GM21723 (cell line): ENCODE measurements at regions not wholly inside any gene's neighbourhood (a gene's known extent, or its start where the extent isn't known, plus 50 kb on each side); places are given as distances from the start of the nearest gene placed in this dataset.
"Not testable (repeated sequence)": the region's sequence is repeated elsewhere in the genome, so short reads cannot be mapped to it uniquely, and the experiment has no call there.

Source experiments
- ATAC-seq: cut with Tn5 transposase; IDR thresholded peaks from one replicate; pipeline ENCODE4 v1.9.1; 2021; ENCODE audit warnings: mild to moderate bottlenecking, moderate library complexity; ENCODE audit not compliant: unreplicated experiment

DNA sequence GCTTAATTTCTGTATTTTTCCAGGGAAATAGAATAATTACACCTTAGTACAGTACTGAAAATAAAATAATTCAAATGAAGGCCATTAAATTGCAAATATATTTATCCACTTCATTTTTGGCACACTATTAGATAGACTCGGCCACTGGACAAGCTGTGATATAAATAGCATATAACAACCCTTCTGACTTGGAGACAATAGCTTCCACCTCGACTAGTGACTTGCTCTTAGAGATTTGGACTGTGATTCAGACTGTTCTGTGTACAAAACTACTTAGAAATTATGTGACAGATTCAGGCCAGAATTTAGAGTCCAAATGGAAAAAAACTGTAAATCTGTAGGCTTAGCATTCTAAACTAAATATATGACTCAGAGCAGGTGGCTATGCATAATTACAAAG is 949.9 kb downstream of the LRFN5 start:
- ATAC-seq: no peak

DNA sequence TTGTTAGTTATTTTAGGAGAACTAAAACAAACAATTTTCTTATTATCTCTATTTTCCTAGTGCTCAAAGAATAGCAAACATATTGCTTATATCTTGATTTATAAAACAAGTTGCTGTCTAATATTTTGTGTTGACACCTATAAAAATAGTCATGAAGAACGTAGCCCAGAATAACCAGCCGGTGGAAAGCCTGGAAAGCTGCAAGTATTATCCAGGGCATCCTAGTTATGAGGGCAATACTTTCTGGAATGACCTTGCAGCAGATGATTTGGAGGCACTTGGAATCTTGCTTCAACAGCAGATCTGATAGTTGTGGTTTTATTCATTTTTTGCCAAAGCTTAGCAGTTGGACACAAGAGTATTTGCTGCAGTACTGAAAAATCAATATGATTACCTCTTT is 948.7 kb downstream of the LRFN5 start:
- ATAC-seq: no peak

GRCh38 chr14:42554091-42554490 is 947.4 kb downstream of the LRFN5 start:
- no peak for ATAC-seq

DNA sequence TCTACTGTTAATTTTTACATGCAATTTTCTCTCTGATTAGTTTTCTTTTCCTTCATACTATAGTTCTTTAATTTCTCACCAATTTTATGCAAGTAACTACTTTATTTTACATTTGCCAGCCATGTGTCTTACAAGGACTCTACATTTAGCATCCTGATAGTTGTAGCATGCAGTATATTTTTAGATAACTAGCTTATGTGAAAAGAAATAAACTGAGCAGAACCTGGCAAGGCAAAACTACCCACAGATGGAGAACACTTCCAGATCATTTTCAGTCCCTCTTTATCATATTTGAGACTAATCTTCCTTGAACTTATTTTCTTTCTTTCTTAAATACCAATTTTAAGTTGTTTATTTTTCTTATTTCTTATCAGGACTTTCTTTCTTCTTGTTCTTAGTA is 943.6 kb downstream of the LRFN5 start:
- no peak for ATAC-seq

- ATAC-seq: no peak
These were observed 941.7 kb downstream of the LRFN5 start for GRCh38 chr14:42548349-42548748.

GRCh38 chr14:42545636-42546035 is 939.0 kb downstream of the LRFN5 start:
- ATAC-seq: no peak

- ATAC-seq: no peak
These were observed 934.9 kb downstream of the LRFN5 start for GRCh38 chr14:42541535-42542001.

DNA sequence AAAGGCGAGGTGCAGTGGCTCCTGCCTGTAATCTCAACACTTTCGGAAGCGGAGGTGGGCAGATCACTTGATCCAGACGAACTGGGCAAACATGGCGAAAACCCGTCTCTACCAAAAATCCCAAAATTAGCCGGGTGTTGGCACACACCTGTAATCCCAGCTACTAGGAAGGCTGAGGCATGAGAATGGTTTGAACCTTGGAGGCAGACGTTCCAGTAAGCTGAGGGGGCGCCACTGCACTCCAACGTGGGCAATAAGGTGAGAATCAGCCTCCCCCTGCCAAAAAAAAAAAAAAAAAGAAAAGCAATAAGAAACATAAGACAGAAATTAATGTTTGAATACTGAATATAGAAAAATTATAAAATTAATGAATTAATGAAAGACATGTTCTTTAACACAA is 928.7 kb downstream of the LRFN5 start:
- ATAC-seq: no peak

DNA sequence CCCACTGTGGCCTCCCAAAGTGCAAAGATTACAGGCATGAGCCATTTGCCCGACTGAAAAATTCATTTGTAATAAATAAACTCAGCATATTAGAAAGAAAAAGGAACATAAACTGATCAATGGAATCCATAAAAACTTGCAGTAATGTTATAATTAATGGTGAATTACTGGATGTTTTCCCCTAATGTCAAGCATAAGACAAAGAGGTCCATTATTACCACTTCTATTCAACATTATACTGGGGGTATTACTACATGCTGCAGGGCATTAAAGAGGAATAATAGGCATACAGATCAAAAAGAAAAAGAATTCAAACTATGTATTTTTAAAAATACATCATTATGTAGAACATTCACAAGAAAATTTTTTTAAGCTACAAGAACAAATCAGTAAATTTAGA is 926.8 kb downstream of the LRFN5 start:
- ATAC-seq: no peak

- no peak for ATAC-seq
These were observed 925.5 kb downstream of the LRFN5 start for GRCh38 chr14:42532194-42532593.

DNA sequence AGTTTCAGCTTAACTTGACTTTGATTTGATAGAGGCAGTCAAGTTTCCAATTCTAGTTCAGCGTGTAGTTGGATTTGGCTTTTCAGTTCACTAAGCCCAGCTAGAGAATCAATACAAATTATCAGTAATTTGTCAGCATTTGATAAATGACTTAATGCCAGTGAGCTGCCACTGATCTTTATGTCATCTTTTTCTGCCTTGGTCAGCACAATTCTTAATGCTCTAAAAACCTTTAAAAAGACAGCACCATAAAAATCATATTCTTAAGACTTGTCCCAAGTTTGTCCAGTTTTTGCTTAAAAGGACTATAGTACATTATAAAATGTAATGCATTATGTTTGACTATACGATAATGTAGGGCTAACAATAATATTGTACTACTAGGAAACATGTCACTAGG is 920.5 kb downstream of the LRFN5 start:
- ATAC-seq: no peak

DNA sequence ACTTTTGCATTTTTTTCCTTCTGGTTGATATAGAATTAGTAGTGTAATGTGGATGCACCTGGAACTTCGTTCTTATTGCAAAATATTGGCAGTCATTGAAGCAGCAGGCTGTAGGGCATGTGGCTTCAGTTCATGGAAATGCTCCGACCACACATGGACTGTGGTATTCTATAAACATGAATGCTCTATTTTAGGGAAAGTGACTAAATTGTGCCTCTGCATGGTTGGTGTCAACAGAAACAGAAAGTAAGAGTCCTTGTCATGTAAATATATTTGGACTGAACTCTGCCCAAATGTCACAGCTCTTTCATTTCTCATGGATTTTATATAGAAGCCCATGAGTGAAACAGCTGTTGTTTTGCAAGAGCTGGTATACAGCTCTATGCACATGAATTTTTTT is 917.0 kb downstream of the LRFN5 start:
- ATAC-seq: peak; percentile 84

DNA sequence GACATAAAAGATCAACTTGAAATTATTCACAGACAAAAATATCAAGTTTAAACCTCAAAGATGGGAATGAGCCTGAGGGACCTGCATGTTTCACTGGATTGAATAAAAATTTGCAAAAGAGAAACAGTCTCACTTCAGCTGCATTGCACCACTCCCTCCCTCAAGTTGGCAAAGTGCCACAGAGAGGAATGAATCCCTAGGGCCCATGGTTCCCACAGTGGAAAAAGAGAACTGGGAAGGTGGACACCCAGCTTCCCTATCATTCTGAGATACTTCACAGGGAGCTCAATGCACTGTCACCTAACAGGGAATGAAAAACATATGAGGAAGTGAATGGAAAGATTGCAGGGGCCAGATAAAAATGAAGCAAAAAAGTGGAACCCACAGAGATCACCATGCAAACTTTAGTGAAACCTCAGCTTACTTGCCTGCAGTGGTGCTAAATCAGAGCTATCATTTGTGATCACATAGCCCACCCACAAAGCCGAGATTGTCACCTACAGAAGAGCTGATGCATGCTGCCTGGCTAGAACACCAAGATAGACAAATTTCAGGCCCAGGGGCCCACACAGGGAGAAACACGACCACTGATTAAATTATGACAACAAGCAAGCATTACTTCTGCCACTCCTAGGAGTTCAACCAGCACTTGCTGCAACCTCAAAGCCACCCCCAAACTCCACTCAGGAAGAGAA is 911.3 kb downstream of the LRFN5 start:
- no peak for ATAC-seq

DNA sequence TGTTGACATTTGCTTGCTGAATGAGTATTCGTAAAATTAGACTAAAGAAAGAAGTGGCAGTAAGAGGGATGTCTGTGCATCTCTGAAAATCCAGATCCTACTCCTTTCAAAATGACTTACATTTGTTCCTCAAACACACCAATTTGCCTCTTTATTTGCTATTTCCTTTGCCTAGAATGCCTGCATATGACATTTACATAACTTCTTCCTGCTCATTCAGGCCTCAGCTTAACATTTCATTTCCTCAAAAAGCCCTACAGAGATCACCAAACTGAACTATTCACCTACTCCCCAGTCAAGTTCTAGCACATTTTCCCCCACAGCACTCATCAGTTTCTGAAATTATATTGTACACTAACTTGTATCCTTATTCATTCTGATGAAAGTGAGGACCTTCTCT is 907.2 kb downstream of the LRFN5 start:
- no peak for ATAC-seq

DNA sequence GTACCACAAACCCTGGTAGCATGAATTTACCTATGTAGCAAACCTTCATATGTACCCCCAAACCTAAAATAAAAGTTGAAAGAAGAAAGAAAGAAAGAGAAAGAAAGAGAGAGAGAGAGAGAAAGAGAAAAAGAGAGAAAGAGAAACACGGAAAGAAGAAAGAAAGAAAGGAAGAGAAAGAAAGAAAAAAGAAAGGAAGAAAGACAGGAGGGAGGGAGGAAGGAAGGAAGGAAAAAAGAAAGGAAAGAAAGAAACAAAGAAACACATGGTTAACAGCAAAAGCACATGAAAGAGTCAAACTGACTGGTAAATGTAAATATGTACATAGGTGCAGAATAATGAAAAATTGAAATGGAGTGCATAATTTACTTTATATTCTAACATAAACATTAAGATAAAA is 903.4 kb downstream of the LRFN5 start:
- no peak for ATAC-seq

- no peak for ATAC-seq
These were observed 901.7 kb downstream of the LRFN5 start for GRCh38 chr14:42508209-42508946.

- ATAC-seq: no peak
These were observed 897.8 kb downstream of the LRFN5 start for GRCh38 chr14:42504433-42504832.

GRCh38 chr14:42499137-42499536 is 892.5 kb downstream of the LRFN5 start:
- ATAC-seq: no peak

- no peak for ATAC-seq
These were observed 883.9 kb downstream of the LRFN5 start for GRCh38 chr14:42490536-42490935.

DNA sequence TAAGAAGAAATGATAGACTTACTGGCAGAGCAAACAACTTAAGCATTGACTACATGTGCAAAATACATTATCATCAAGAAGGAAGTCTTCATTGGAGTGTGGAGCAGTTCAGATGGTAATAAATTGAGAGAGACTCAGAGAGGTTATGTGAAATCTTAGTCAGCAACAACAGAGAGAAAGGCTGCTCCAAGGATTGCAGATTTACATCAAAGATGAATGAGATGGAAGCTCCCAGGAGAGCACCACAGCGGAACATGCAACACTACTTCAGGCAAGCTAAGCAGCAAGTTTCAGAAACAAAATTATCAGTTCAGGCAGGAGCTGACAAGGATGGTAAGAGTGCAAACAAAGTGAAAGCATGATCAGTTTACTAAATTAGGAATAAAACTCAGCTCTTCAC is 882.3 kb downstream of the LRFN5 start:
- no peak for ATAC-seq

DNA sequence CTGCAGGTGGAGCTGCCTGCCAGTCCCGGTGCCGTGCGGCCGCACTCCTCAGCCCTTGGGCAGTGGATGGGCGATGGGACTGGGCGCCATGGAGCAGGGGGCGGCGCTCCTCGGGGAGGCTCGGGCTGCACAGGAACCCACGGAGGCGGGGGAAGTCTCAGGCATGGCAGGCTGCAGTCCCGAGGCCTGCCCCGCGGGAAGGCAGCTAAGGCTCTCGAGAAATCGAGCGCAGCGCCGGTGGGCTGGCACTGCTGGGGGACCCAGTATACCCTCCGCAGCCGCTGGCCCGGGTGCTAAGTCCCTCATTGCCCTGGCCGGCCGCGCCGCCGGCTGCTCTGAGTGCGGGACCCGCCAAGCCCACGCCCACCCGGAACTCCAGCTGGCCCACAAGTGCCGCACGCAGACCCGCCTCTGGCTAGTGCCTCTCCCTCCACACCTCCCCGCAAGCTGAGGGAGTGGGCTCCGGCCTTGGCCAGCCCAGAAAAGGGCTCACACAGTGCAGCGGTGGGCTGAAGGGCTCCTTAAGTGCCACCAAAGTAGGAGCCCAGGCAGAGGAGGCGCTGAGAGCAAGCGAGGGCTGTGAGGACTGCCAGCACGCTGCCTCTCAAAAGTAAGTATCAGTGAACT is 875.8 kb downstream of the LRFN5 start:
- ATAC-seq: not testable (repeated sequence)

DNA sequence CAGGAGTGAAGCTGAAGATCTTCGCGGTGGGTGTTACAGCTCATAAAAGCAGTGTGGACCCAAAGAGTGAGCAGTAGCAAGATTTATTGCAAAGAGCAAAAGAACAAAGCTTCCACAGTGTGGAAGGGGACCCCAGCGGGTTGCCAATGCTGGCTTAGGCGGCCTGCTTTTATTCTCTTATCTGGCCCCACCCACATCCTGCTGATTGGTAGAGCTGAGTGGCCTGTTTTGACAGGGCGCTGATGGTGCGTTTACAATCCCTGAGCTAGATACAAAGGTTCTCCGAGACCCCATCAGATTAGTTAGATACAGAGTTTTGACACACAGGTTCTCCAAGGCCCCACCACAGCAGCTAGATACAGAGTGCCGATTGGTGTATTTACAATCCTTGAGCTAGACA is 875.0 kb downstream of the LRFN5 start:
- ATAC-seq: not testable (repeated sequence)
